Kidney epithelial cell (primary cell): ENCODE measurements at regions not wholly inside any gene's neighbourhood (a gene's known extent, or its start where the extent isn't known, plus 50 kb on each side); places are given as distances from the start of the nearest gene placed in this dataset.

Experiments used
- DNase-seq: peaks from one replicate; pipeline ENCODE4 v3.0.0-alpha.2; 2010; ENCODE audit warnings: low read depth
- H3K27me3 ChIP-seq: 2 replicates; pipeline ENCODE4 v1.6.0; 2011; ENCODE audit warnings: low read length; ENCODE audit not compliant: control insufficient read depth, insufficient read depth
- H3K36me3 ChIP-seq: 2 replicates; pipeline ENCODE4 v1.5.1; 2011; ENCODE audit warnings: low read length; ENCODE audit not compliant: control insufficient read depth, insufficient read depth
- H3K4me3 ChIP-seq: 2 replicates; pipeline ENCODE4 v1.5.1; 2011; ENCODE audit warnings: low read depth, mild to moderate bottlenecking, control low read depth, low read length
- TF ChIP-seq, protein P1 (sequence below): IDR thresholded peaks from 2 replicates; pipeline ENCODE4 v1.5.1; 2011; ENCODE audit warnings: mild to moderate bottlenecking, moderate library complexity, low read length, control low read depth, inconsistent platforms; ENCODE audit not compliant: insufficient read depth, poor library complexity, severe bottlenecking

DNA sequence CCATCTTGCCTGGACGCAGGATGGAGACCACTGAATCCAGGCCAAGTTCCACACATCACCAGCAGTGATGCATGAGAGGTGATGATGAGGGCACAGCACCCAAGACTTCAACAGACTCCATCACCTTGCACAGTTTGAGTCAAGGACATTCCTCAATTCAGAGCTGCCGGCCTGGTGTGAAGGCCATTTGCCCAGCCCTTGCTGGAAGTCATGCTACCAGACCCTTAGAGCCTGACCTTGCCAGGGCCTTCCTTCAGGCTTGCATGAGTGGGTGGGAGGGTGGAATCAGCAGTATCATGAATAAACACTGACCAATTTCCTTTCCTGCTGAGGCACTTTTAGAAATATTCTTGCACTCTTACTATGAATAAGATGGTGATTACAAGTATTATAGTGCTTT lies 130.2 kb upstream of the SSTR4 start:
- Histone ChIP-seq H3K4me3 (no peak overlapping the region), H3K27me3 (no peaks in the 10 kb centered on the region), H3K36me3 (no peaks in the 10 kb centered on the region)
- no peak for DNase-seq
- TF ChIP-seq, protein P1, sequence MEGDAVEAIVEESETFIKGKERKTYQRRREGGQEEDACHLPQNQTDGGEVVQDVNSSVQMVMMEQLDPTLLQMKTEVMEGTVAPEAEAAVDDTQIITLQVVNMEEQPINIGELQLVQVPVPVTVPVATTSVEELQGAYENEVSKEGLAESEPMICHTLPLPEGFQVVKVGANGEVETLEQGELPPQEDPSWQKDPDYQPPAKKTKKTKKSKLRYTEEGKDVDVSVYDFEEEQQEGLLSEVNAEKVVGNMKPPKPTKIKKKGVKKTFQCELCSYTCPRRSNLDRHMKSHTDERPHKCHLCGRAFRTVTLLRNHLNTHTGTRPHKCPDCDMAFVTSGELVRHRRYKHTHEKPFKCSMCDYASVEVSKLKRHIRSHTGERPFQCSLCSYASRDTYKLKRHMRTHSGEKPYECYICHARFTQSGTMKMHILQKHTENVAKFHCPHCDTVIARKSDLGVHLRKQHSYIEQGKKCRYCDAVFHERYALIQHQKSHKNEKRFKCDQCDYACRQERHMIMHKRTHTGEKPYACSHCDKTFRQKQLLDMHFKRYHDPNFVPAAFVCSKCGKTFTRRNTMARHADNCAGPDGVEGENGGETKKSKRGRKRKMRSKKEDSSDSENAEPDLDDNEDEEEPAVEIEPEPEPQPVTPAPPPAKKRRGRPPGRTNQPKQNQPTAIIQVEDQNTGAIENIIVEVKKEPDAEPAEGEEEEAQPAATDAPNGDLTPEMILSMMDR = no peak

DNA sequence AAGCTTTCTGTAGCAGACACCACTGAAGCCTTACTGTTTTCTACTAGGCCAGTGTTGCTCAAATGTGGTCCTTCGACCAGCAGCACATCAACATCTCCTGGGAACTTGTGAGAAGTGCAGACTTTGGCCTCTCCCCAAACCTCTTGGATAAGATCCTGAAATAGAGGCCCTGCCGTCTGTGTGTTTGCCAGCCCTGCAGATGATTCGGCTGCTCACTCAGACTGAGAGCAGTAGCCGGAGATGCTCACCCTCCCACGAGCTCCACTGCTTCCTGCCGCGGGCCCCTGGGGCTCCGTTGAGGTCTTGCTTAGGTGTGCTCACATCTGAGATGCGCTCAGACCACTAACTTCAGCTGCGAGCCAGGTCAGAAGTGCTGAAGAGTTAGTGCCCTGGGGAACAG lies 129.5 kb upstream of the SSTR4 start:
- no peak for DNase-seq
- H3K36me3 ChIP-seq = no peaks in the 10 kb centered on the region
- TF ChIP-seq, protein P1 = no peak
- no peak overlapping the region for H3K4me3 ChIP-seq
- H3K27me3 ChIP-seq = no peaks in the 10 kb centered on the region

DNA sequence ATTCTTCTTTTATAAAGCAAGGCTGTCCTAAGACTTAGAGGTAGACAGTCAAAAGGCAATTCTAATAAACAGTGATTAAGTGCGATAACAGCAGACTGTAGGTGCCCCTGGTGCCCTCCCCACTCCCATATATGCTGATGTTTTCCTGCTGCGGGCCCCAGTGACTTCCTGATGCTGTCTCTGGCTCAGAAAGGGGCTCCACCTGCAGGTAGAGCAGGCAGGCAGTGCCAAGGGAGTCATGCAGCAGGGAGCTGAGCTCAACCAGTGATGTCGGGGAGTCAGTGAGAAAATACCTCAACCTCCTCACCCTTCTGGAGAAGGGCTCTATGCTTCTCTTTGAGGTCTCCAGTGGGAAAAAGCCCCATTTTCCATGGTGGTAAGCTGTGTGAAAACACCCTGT lies 126.7 kb upstream of the SSTR4 start:
- Histone ChIP-seq H3K27me3 (no peaks in the 10 kb centered on the region), H3K36me3 (no peaks in the 10 kb centered on the region), H3K4me3 (no peak overlapping the region)
- TF ChIP-seq, protein P1 = no peak
- no peak for DNase-seq

DNA sequence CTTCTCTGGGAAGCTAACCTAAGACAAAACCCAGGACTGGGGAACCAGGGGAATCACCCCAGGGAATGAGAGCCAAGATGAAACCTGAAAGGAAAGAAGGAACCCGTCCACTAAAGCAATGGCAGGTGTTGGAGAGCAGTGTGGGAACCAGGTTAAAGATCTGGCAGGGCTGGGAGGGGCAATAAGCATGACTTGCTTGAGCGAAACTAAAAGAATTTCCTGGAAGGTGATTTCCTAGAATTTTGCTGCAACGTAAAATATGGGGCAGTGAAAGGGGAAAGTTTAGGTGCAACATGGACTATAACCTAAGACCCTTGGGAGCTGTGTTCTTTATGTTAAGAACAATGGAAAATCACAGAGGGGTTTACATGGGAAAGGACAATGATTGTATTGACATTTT lies 126.2 kb upstream of the SSTR4 start:
- H3K27me3 ChIP-seq = no peaks in the 10 kb centered on the region
- H3K4me3 ChIP-seq = no peak overlapping the region
- no peaks in the 10 kb centered on the region for H3K36me3 ChIP-seq
- TF ChIP-seq, protein P1 = no peak
- no peak for DNase-seq

DNA sequence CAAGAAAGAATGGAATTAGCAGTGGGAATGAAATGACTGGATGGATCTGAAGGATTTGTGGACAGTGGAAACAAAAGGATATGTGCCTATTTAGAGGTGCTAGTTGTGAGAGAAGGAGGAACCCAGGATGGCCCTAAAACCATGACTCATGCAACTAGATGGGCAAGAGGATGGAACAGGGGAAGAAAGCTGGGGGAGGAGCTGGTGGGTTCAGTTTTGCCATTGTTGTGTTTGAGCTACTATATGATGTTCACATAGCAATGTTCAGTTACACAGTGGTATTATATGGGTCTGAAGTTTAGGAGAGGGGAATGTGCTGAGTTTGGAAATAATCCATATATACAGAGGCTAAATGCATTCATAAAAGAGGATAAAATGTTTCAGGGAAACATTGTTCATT lies 125.7 kb upstream of the SSTR4 start:
- TF ChIP-seq, protein P1 = no peak
- Histone ChIP-seq H3K36me3 (no peaks in the 10 kb centered on the region), H3K4me3 (no peak overlapping the region), H3K27me3 (no peaks in the 10 kb centered on the region)
- DNase-seq = no peak

DNA sequence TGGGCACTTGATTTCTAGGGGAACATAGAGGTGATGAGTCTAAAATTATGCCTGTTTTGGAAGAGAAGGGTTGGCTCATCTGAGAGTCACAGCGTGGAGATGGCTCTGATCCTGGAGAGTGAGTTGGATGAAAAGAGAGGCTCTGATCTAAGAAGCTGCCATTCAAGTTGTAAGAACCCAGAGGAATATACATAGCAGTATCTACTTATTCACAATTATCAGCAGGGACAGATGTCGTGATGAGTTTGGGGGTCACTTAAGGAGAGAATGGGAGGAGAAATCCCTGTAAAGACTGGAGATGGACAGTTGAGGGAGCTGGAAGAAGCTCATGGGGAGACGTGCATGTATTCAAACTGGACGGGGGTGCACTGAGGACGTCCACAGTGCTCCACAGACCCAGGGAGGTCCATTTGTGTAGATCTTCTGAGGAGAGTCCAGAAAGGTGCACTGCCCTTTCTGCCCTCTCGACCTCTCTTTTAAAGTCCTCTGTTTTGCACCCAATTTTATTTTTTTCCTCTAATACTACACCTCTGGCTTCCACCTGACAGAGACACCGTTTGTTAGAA lies 124.7 kb upstream of the SSTR4 start:
- Histone ChIP-seq H3K4me3 (no peak overlapping the region), H3K36me3 (no peaks in the 10 kb centered on the region), H3K27me3 (no peaks in the 10 kb centered on the region)
- TF ChIP-seq, protein P1 = no peak
- DNase-seq = no peak
